Natural killer cell (primary cell): ENCODE measurements at regions not wholly inside any gene's neighbourhood (a gene's known extent, or its start where the extent isn't known, plus 50 kb on each side); places are given as distances from the start of the nearest gene placed in this dataset.
A peak's percentile ranks its signal among the peaks of the same experiment; 100 is the strongest.

ENCODE experiments used
- ATAC-seq, 3 donors: fragments of 150-1000 bp in 2 of 3; fragments of 200-7000 bp in 1 of 3; cut with Tn5 transposase; 1 replicate in 1 of 3; 2 replicates in 2 of 3; pipeline ENCODE4 v1.10.0; 2021; ENCODE audit warnings: mild to moderate bottlenecking in 2 of 3, moderate library complexity in 2 of 3
- DNase-seq, 2 donors: peaks; one replicate each; pipeline versions ENCODE4 v3.0.0 to v3.0.0-alpha.2; 2013 to 2021; ENCODE audit warnings: mixed read lengths in 1 of 2
- H3K27ac ChIP-seq: one replicate; pipeline ENCODE4 v1.5.1; 2013; ENCODE audit warnings: mild to moderate bottlenecking, low read length
- H3K27me3 ChIP-seq: one replicate; pipeline ENCODE4 v1.6.1; 2013; ENCODE audit warnings: low read length; ENCODE audit not compliant: control insufficient read depth, insufficient read depth
- H3K36me3 ChIP-seq: one replicate; pipeline ENCODE4 v1.6.1; 2013; ENCODE audit warnings: low read length; ENCODE audit not compliant: control insufficient read depth, insufficient read depth
- H3K4me1 ChIP-seq: one replicate; pipeline ENCODE4 v1.6.1; 2013; ENCODE audit warnings: low read length; ENCODE audit not compliant: control insufficient read depth, insufficient read depth
- H3K4me3 ChIP-seq: one replicate; pipeline ENCODE4 v1.5.1; 2013; ENCODE audit warnings: low read length
- H3K9me3 ChIP-seq: one replicate; pipeline ENCODE4 v1.6.1; 2013; ENCODE audit warnings: low read length; ENCODE audit not compliant: control insufficient read depth, insufficient read depth
- H3K27ac Mint-ChIP-seq, 2 donors: one replicate each; pipeline ENCODE4 v1.8.0; 2022; ENCODE audit warnings: mild to moderate bottlenecking in 2 of 2, mixed read lengths in 2 of 2, moderate library complexity in 1 of 2
- H3K27me3 Mint-ChIP-seq, 2 donors: one replicate each; pipeline ENCODE4 v1.8.0; 2022; ENCODE audit warnings: low read depth in 2 of 2, mixed read lengths in 2 of 2
- H3K36me3 Mint-ChIP-seq: one replicate; pipeline ENCODE4 v1.8.0; 2022; ENCODE audit warnings: mixed read lengths
- H3K4me1 Mint-ChIP-seq, 2 donors: one replicate each; pipeline ENCODE4 v1.8.0; 2022; ENCODE audit warnings: mixed read lengths in 2 of 2
- H3K4me3 Mint-ChIP-seq: one replicate; pipeline ENCODE4 v1.8.0; 2022; ENCODE audit warnings: mild to moderate bottlenecking, moderate library complexity, mixed read lengths
- H3K9me3 Mint-ChIP-seq, 2 donors: one replicate each; pipeline ENCODE4 v1.8.0; 2022; ENCODE audit warnings: mixed read lengths in 2 of 2
- CTCF ChIP-seq: fragments of 200-600 bp; IDR thresholded peaks from one replicate; pipeline ENCODE4 v1.8.0; 2022; ENCODE audit warnings: antibody characterized with exemption
- WGBS: methylation state at CpG from one replicate; pipeline ENCODE4 v1.1.7; 2013; ENCODE audit warnings: missing lambda C conversion rate; ENCODE audit not compliant: insufficient coverage; 5-methylcytosine and 5-hydroxymethylcytosine counted together
- intact Hi-C: fragments of 100-400 bp; cut with micrococcal nuclease; formaldehyde crosslinking; loops from one replicate; pipeline ENCODE4 v1.14.2; 2022

DNA sequence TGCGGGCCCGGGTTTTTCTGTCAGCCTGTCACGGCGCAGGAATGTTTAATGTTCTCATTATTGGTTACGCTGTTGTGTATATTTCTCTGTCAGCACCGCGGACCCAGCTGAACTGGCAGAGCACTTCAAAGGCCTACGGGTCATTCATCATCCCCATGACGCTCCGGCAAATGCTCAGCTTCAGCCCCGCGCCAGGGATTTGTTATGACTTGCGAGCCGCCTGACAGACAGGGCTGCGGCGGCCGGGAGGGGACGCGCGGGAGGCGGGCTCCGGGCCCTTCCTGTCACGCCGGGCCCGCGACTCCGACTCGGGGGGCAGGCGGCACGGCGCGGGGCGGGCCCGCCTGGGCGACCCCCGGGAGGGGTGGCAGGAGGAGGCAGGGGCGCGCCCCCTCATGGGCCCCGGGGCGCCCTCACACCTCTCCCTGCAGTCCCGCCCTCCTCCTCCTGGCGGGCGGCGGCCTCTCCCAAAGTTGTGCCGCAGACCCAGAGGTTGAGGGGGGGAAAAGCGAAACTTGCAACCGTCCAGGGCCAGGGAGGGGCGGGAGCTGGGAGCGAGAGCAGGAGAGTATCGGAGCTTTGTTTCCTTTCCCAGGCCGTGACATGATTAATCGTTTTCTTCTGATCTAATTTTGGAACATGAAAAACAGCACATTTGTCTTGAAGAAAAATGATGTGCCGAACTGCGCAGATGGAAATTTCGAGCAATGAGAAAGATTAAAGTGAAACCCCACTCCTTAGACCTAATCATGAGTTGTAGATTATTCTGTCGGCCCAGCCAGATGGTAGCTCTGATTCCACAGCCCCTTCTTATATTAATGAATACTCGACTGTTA lies 59.3 kb upstream of the COMTD1 start:
- peaks cover 13% of the 10 kb centered on the region for H3K4me1 ChIP-seq
- intact Hi-C loops = no loop called here
- peak overlapping the region; percentile 62 for H3K4me3 ChIP-seq
- no peaks in the 10 kb centered on the region for H3K36me3 ChIP-seq
- no peak overlapping the region for H3K27ac ChIP-seq
- ATAC-seq = peak; percentile 82 to 89 (median 84)
- peak; percentile 20 for TF ChIP-seq CTCF
- Mint-ChIP-seq H3K4me1 (peaks cover 0 to 6% of the 10 kb centered on the region in 2 donors), H3K9me3 (no peaks in the 10 kb centered on the region), H3K4me3 (peak overlapping the region; percentile 80), H3K27me3 (peaks cover 2 to 5% of the 10 kb centered on the region in 2 donors), H3K36me3 (no peaks in the 10 kb centered on the region), H3K27ac (no peak overlapping the region)
- H3K9me3 ChIP-seq = peaks cover 2% of the 10 kb centered on the region
- peaks cover 4% of the 10 kb centered on the region for H3K27me3 ChIP-seq
- peak; percentile 60 to 70 for DNase-seq
- under 1% methylated on average over 53 of the region's 57 CpGs for WGBS

DNA sequence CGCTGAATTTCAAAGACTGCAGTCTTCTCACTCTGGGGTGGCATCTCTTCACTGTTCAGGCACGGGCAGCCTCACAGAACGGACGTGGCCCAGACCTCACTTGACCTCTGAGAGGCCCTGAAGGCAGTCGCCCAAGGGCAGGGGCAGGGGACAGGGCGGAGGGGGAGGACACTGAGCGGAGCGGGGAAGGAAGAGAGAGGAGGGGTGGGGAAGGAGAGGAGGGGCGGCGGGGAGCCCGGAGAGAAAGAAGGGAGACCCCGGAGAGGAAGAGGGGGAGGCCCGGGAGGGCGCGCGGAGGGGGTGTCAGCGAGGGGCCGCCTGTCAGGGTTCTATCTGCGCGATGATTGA lies 58.7 kb upstream of the COMTD1 start:
- DNase-seq = no peak
- H3K9me3 Mint-ChIP-seq = no peaks in the 10 kb centered on the region
- H3K4me3 Mint-ChIP-seq = peak overlapping the region; percentile 80
- Histone ChIP-seq H3K4me1 (peaks cover 13% of the 10 kb centered on the region), H3K36me3 (no peaks in the 10 kb centered on the region), H3K9me3 (peaks cover 2% of the 10 kb centered on the region), H3K27ac (no peak overlapping the region), H3K4me3 (peak overlapping the region; percentile 25), H3K27me3 (peaks cover 4% of the 10 kb centered on the region)
- ATAC-seq = peak; percentile 11 to 34 (median 23)
- intact Hi-C loops = no loop called here
- 1% methylated on average over 20 of the region's 20 CpGs for WGBS
- H3K4me1 Mint-ChIP-seq = peaks cover 0 to 6% of the 10 kb centered on the region in 2 donors
- no peak overlapping the region for H3K27ac Mint-ChIP-seq
- no peaks in the 10 kb centered on the region for H3K36me3 Mint-ChIP-seq
- peaks cover 6% of the 10 kb centered on the region in 2 donors for H3K27me3 Mint-ChIP-seq
- TF ChIP-seq CTCF = no peak

DNA sequence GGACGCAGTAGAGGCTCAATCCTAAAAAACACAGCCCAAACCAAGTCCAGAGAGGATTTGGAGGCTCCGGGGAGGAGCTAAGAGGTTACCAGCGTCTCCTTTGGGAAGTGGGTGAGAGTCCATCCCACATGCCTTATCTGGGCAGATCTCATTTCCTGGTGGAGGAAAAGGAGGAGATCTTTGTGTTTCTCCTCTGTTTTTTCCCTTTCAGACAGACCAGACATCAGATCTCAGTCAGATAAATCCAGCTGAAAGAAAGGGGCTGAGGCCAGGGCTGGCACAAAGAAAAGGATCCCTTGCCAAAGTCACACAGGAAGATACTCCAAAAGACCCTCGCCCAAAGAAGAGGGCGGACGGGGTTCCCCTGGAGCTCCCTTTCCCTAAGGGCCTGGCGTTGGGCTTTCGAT lies 58.3 kb upstream of the COMTD1 start:
- H3K36me3 ChIP-seq = no peaks in the 10 kb centered on the region
- DNase-seq (no peak), ATAC-seq (no peak)
- peaks cover 5 to 6% of the 10 kb centered on the region in 2 donors for H3K27me3 Mint-ChIP-seq
- H3K4me3 Mint-ChIP-seq = peak overlapping the region; percentile 80
- H3K27me3 ChIP-seq = peaks cover 4% of the 10 kb centered on the region
- H3K36me3 Mint-ChIP-seq = no peaks in the 10 kb centered on the region
- H3K27ac ChIP-seq = no peak overlapping the region
- TF ChIP-seq CTCF = no peak
- H3K4me1 Mint-ChIP-seq = peaks cover 0 to 6% of the 10 kb centered on the region in 2 donors
- H3K4me3 ChIP-seq = no peak overlapping the region
- no peaks in the 10 kb centered on the region for H3K9me3 Mint-ChIP-seq
- peaks cover 13% of the 10 kb centered on the region for H3K4me1 ChIP-seq
- no peak overlapping the region for H3K27ac Mint-ChIP-seq
- peaks cover 2% of the 10 kb centered on the region for H3K9me3 ChIP-seq
- intact Hi-C loops = no loop called here
- 72% methylated on average over 8 of the region's 8 CpGs for WGBS

DNA sequence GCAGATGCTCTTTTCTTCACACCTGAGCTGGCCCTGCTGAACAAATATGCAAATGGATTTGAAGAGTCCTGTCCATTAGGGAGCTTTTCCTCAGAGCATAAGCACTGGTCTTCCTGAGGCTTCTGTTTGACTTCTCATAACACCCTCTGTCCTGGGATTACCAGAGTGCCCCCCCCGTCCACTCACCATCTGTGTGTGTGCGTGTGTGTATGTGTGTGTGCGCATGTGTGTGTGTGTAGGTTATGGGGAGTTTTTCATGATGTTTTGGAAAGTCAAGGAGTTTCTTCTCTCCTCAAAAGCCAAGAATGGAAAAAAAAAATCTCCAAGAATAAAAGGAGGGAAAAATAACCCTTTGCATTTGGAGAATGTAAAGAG lies 57.7 kb upstream of the COMTD1 start:
- Mint-ChIP-seq H3K4me3 (peak overlapping the region; percentile 57), H3K9me3 (no peaks in the 10 kb centered on the region), H3K27me3 (peaks cover 6 to 8% of the 10 kb centered on the region in 2 donors), H3K4me1 (peaks cover 0 to 6% of the 10 kb centered on the region in 2 donors), H3K36me3 (no peaks in the 10 kb centered on the region), H3K27ac (no peak overlapping the region)
- no peak for DNase-seq
- Histone ChIP-seq H3K9me3 (peaks cover 2% of the 10 kb centered on the region), H3K36me3 (no peaks in the 10 kb centered on the region), H3K27me3 (peaks cover 4% of the 10 kb centered on the region), H3K4me1 (peaks cover 13% of the 10 kb centered on the region), H3K4me3 (no peak overlapping the region), H3K27ac (no peak overlapping the region)
- no CpG with 5 or more reads among the region's 3 CpGs for WGBS
- no peak for ATAC-seq
- intact Hi-C loops = no loop called here
- no peak for TF ChIP-seq CTCF
